ENCODE measurements at regions not wholly inside any gene's neighbourhood (a gene's known extent, or its start where the extent isn't known, plus 50 kb on each side); places are given as distances from the start of the nearest gene placed in this dataset.

GRCh38 chr6:40331545-40331944 is 255.6 kb downstream of the LRFN2 start:
- DNase-seq (ENCODE audit: extremely low read depth, low read depth) = no peak
- H3K4me3 ChIP-seq (replicated peaks; ENCODE audit: low read depth, low read length) = no peak overlapping the region
- TF ChIP-seq CTCF (IDR thresholded peaks at IDR 0.05; ENCODE audit: low read depth, low read length, missing control alignments) = no peak

DNA sequence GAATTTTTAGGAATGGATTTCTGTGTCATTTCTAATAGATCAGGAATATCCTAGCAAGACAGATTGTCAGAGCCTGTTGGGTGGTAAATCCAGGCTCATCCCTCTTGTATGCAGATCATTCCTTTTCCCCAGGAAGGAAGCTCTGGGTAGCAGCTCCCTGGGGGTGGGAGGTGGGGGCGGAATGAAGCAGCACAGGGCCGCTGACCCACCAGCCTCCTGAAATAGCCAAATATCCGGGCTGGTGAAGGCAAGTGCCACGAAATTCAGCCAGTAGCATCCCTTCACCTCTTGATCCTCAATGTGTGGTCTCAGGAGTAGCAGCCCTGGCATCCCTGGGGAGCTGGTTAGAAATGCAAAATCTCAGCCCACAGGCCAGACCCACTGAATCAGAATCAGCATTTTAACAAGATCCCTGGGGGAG is 256.9 kb downstream of the LRFN2 start:
- TF ChIP-seq CTCF (IDR thresholded peaks at IDR 0.05; ENCODE audit: low read depth, low read length, missing control alignments) = no peak
- H3K4me3 ChIP-seq (replicated peaks; ENCODE audit: low read depth, low read length) = no peak overlapping the region
- no peak for DNase-seq (ENCODE audit: extremely low read depth, low read depth)

DNA sequence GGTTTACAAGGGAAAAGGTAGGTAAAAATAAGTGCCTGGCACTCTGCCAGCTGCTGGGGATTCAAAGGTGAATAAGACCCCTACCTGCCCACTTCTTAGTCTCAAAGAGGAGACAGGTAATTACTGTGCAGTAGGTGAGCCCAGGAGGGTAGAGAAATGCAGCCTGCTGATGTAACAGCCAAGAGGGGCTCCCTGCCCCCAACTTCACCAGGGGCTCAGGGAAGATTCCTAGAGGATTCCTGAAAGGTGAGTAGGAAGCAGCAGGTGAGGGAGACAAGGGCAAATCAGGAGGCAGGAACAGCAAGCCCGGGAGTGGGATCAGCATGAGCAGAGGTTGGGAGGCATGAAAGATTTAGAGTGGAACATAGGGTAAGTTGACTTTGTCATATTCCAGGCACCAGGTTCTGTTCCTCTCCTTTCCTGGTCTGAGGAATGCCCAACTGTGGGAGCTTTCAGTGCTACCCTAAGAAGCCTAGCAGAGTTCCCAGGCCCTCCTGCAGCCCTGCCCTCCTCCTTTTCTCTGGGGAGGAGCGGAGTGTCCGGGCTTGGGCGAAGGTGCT is 258.1 kb downstream of the LRFN2 start:
- TF ChIP-seq CTCF (IDR thresholded peaks at IDR 0.05; ENCODE audit: low read depth, low read length, missing control alignments) = no peak
- H3K4me3 ChIP-seq (replicated peaks; ENCODE audit: low read depth, low read length) = no peak overlapping the region
- no peak for DNase-seq (ENCODE audit: extremely low read depth, low read depth)

GRCh38 chr6:40328386-40328985 is 258.7 kb downstream of the LRFN2 start:
- no peak for DNase-seq (ENCODE audit: extremely low read depth, low read depth)
- peak; percentile 58 for TF ChIP-seq CTCF (IDR thresholded peaks at IDR 0.05; ENCODE audit: low read depth, low read length, missing control alignments)

GRCh38 chr6:40326714-40327421 is 260.3 kb downstream of the LRFN2 start:
- TF ChIP-seq CTCF (IDR thresholded peaks at IDR 0.05; ENCODE audit: low read depth, low read length, missing control alignments) = no peak

More at GRCh38 chr6:40328386-40328985, 258.7 kb downstream of the LRFN2 start:
- no peak overlapping the region for H3K4me3 ChIP-seq (replicated peaks; ENCODE audit: low read depth, low read length)

GRCh38 chr6:40325791-40326190 is 261.4 kb downstream of the LRFN2 start:
- no peak for DNase-seq (ENCODE audit: extremely low read depth, low read depth)
- H3K4me3 ChIP-seq (replicated peaks; ENCODE audit: low read depth, low read length) = no peak overlapping the region
- no peak for TF ChIP-seq CTCF (IDR thresholded peaks at IDR 0.05; ENCODE audit: low read depth, low read length, missing control alignments)

More at GRCh38 chr6:40326714-40327421, 260.3 kb downstream of the LRFN2 start:
- no peak overlapping the region for H3K4me3 ChIP-seq (replicated peaks; ENCODE audit: low read depth, low read length)
- no peak for DNase-seq (ENCODE audit: extremely low read depth, low read depth)

Measured in HFF-Myc (cell line).